ENCODE measurements at regions not wholly inside any gene's neighbourhood (a gene's known extent, or its start where the extent isn't known, plus 50 kb on each side); places are given as distances from the start of the nearest gene placed in this dataset.

DNA sequence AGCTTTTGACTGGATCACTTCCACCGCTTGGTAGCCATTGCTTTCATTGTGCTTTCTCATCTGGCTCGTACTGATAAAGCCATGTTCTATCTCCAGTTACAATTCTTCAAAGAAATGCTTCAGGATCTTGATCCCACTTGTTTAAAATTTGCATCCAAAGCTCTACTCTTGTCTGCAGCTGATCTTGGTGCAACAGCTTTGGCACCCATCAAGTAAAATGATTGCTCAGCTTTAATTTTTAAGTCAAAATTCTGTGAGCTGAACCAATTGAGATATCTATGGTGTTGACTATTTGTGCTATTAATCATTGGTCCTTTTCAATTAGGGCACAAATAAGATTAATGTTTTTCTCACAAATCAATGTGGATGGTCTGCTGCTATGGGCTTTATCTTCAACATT lies 54.8 kb upstream of the DUSP10 start:
- ChIA-PET CTCF (no interaction called here), POLR2A (no interaction called here)
- WGBS (ENCODE audit: low lambda C conversion rate), result 61% methylated on average over 2 of the region's 2 CpGs

More for the DNA sequence above, 54.8 kb upstream of the DUSP10 start:
- TF ChIP-seq FOSL2 (IDR thresholded peaks at IDR 0.05; ENCODE audit: borderline replicate concordance, low read depth), result no peak
- TF ChIP-seq NRF1 (IDR thresholded peaks at IDR 0.05; ENCODE audit: low read depth, low read length), result no peak
- no peak for TF ChIP-seq YY1 (IDR thresholded peaks at IDR 0.05; ENCODE audit: low read depth)
- TF ChIP-seq RFX5 (IDR thresholded peaks at IDR 0.05; ENCODE audit: low read length), result no peak
- TF ChIP-seq TCF12 (IDR thresholded peaks at IDR 0.05), result no peak
- TF ChIP-seq GABPA (IDR thresholded peaks at IDR 0.05; ENCODE audit: low read depth), result no peak
- TF ChIP-seq EP300 (IDR thresholded peaks at IDR 0.05; ENCODE audit: borderline replicate concordance in 1 of 2, low read depth in 1 of 2, low read length in 1 of 2), result no peak
- TF ChIP-seq SIN3A (IDR thresholded peaks at IDR 0.05; ENCODE audit: borderline replicate concordance, low read depth, low read length), result no peak
- TF ChIP-seq, protein P1, sequence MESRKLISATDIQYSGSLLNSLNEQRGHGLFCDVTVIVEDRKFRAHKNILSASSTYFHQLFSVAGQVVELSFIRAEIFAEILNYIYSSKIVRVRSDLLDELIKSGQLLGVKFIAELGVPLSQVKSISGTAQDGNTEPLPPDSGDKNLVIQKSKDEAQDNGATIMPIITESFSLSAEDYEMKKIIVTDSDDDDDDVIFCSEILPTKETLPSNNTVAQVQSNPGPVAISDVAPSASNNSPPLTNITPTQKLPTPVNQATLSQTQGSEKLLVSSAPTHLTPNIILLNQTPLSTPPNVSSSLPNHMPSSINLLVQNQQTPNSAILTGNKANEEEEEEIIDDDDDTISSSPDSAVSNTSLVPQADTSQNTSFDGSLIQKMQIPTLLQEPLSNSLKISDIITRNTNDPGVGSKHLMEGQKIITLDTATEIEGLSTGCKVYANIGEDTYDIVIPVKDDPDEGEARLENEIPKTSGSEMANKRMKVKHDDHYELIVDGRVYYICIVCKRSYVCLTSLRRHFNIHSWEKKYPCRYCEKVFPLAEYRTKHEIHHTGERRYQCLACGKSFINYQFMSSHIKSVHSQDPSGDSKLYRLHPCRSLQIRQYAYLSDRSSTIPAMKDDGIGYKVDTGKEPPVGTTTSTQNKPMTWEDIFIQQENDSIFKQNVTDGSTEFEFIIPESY (IDR thresholded peaks at IDR 0.05; ENCODE audit: borderline replicate concordance, low read depth), result no peak
- TF ChIP-seq, protein P2, sequence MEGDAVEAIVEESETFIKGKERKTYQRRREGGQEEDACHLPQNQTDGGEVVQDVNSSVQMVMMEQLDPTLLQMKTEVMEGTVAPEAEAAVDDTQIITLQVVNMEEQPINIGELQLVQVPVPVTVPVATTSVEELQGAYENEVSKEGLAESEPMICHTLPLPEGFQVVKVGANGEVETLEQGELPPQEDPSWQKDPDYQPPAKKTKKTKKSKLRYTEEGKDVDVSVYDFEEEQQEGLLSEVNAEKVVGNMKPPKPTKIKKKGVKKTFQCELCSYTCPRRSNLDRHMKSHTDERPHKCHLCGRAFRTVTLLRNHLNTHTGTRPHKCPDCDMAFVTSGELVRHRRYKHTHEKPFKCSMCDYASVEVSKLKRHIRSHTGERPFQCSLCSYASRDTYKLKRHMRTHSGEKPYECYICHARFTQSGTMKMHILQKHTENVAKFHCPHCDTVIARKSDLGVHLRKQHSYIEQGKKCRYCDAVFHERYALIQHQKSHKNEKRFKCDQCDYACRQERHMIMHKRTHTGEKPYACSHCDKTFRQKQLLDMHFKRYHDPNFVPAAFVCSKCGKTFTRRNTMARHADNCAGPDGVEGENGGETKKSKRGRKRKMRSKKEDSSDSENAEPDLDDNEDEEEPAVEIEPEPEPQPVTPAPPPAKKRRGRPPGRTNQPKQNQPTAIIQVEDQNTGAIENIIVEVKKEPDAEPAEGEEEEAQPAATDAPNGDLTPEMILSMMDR (IDR thresholded peaks at IDR 0.05), result no peak
- TF ChIP-seq, protein P3, sequence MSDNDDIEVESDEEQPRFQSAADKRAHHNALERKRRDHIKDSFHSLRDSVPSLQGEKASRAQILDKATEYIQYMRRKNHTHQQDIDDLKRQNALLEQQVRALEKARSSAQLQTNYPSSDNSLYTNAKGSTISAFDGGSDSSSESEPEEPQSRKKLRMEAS (IDR thresholded peaks at IDR 0.05; ENCODE audit: low read depth), result no peak
- TF ChIP-seq GATA2 (CRISPR knock-in tag; IDR thresholded peaks at IDR 0.05), result no peak
- TF ChIP-seq EZH2phosphoT487 (IDR thresholded peaks at IDR 0.05; ENCODE audit: borderline replicate concordance, low read depth), result no peak
- no peak for TF ChIP-seq RXRA (IDR thresholded peaks at IDR 0.05; ENCODE audit: borderline replicate concordance, low read depth)
- TF ChIP-seq, protein P4, sequence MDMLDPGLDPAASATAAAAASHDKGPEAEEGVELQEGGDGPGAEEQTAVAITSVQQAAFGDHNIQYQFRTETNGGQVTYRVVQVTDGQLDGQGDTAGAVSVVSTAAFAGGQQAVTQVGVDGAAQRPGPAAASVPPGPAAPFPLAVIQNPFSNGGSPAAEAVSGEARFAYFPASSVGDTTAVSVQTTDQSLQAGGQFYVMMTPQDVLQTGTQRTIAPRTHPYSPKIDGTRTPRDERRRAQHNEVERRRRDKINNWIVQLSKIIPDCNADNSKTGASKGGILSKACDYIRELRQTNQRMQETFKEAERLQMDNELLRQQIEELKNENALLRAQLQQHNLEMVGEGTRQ (IDR thresholded peaks at IDR 0.05; ENCODE audit: borderline replicate concordance, low read depth, low read length), result no peak
- TF ChIP-seq, protein P5, sequence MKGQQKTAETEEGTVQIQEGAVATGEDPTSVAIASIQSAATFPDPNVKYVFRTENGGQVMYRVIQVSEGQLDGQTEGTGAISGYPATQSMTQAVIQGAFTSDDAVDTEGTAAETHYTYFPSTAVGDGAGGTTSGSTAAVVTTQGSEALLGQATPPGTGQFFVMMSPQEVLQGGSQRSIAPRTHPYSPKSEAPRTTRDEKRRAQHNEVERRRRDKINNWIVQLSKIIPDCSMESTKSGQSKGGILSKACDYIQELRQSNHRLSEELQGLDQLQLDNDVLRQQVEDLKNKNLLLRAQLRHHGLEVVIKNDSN (IDR thresholded peaks at IDR 0.05; ENCODE audit: borderline replicate concordance, low read depth), result no peak
- TF ChIP-seq NFIC (IDR thresholded peaks at IDR 0.05; ENCODE audit: borderline replicate concordance), result no peak
- Histone ChIP-seq H4K20me1 (ENCODE audit: insufficient read depth) (no peaks in the 10 kb centered on the region), H3F3A (replicated peaks; ENCODE audit: insufficient read depth) (no peaks in the 10 kb centered on the region), H3K9ac (no peak overlapping the region), H3K4me1 (ENCODE audit: control insufficient read depth in 1 of 2, insufficient read depth in 2 of 2, low read depth in 1 of 2, low read length in 1 of 2) (no peaks in the 10 kb centered on the region), H3K36me3 (replicated peaks in 1 of 2; ENCODE audit: control insufficient read depth in 1 of 2, insufficient read depth in 2 of 2, low read length in 1 of 2) (no peaks in the 10 kb centered on the region), H3K27ac (ENCODE audit: low read depth in 2 of 2, low read length in 1 of 2) (no peak overlapping the region), H3K27me3 (ENCODE audit: insufficient read depth) (no peaks in the 10 kb centered on the region), H3K9me3 (peaks cover 7% of the 10 kb centered on the region; the same call in 1 of the 2 replicates), H3K79me2 (ENCODE audit: insufficient read depth) (no peaks in the 10 kb centered on the region), H2AFZ (ENCODE audit: low read depth) (no peak overlapping the region), H3K4me2 (no peak overlapping the region), H3K4me3 (ENCODE audit: low read depth in 2 of 2, low read length in 1 of 2) (no peak overlapping the region), H3K9me2 (no peaks in the 10 kb centered on the region)
- no peak for DNase-seq
